ENCODE measurements at regions not wholly inside any gene's neighbourhood (a gene's known extent, or its start where the extent isn't known, plus 50 kb on each side); places are given as distances from the start of the nearest gene placed in this dataset.

GRCh38 chr7:47690902-47691558, 109.1 kb upstream of the TNS3 start:
- Histone ChIP-seq H4K8ac (ENCODE audit: extremely low read depth, insufficient read depth, low read length) (no peak overlapping the region), H3K9ac (replicated peaks in 1 of 4; ENCODE audit: extremely low read depth in 1 of 4, low read depth in 3 of 4, low read length in 3 of 4) (no peak overlapping the region), H2BK120ac (replicated peaks; ENCODE audit: low read depth, low read length) (no peak overlapping the region), H4K20me1 (replicated peaks in 1 of 2; ENCODE audit: control insufficient read depth in 1 of 2, insufficient read depth in 2 of 2, low read length in 2 of 2) (no peaks in the 10 kb centered on the region), H3K4me3 (ENCODE audit: extremely low read depth in 1 of 4, insufficient read depth in 2 of 4, low read depth in 3 of 4, low read length in 4 of 4) (no peak overlapping the region), H3K4ac (replicated peaks; ENCODE audit: insufficient read length, low read depth, low read length) (no peak overlapping the region), H4K91ac (replicated peaks; ENCODE audit: insufficient read length, low read length) (no peak overlapping the region), H4K5ac (ENCODE audit: insufficient read length, low read depth, low read length) (no peak overlapping the region), H2AK5ac (ENCODE audit: low read depth, low read length) (no peak overlapping the region), H3K23me2 (ENCODE audit: low read depth, low read length) (no peaks in the 10 kb centered on the region), H2BK20ac (ENCODE audit: low read length) (no peak overlapping the region), H2BK5ac (ENCODE audit: low read depth, low read length) (no peak overlapping the region), H3K14ac (ENCODE audit: insufficient read length) (no peak overlapping the region), H2BK12ac (ENCODE audit: low read depth, low read length) (no peak overlapping the region), H3K79me2 (ENCODE audit: control insufficient read depth in 1 of 2, insufficient read depth in 2 of 2, low read length in 2 of 2) (no peaks in the 10 kb centered on the region), H2AFZ (ENCODE audit: low read length) (no peak overlapping the region), H2BK15ac (ENCODE audit: low read length) (no peak overlapping the region), H3K79me1 (ENCODE audit: low read depth, low read length) (no peaks in the 10 kb centered on the region), H3K4me1 (replicated peaks in 1 of 4; ENCODE audit: control insufficient read depth in 3 of 4, insufficient read depth in 4 of 4, low read length in 3 of 4) (no peaks in the 10 kb centered on the region), H3K27me3 (replicated peaks in 1 of 4; ENCODE audit: control insufficient read depth in 3 of 4, extremely low read depth in 1 of 4, insufficient read depth in 3 of 4, low read length in 3 of 4) (no peaks in the 10 kb centered on the region), H3K27ac (ENCODE audit: low read depth, low read length) (no peak overlapping the region), H3K4me2 (ENCODE audit: insufficient read depth in 1 of 2, low read depth in 2 of 2, low read length in 2 of 2) (no peak overlapping the region), H3K9me3 (ENCODE audit: insufficient read depth in 2 of 2, low read depth in 1 of 2, low read length in 1 of 2) (no peaks in the 10 kb centered on the region), H3K23ac (ENCODE audit: insufficient read length) (no peak overlapping the region), H3K56ac (replicated peaks; ENCODE audit: insufficient read length, low read depth, low read length) (no peak overlapping the region), H3K36me3 (ENCODE audit: control insufficient read depth in 2 of 4, insufficient read depth in 4 of 4, low read length in 3 of 4) (no peaks in the 10 kb centered on the region), H3K18ac (ENCODE audit: extremely low read depth, low read length) (no peak overlapping the region)
- FAIRE-seq, result no peak
- DNase-seq (ENCODE audit: low read depth in 1 of 2, low spot score in 2 of 2), result no peak
- 53% methylated on average over 3 of the region's 3 CpGs; no CpG with 5 or more reads in 1 of the 2 experiments for WGBS, 2 experiments (ENCODE audit: extremely low coverage in 1 of 2, insufficient coverage in 1 of 2, insufficient read length in 1 of 2, insufficient replicate concordance in 2 of 2, low coverage in 1 of 2, low lambda C conversion rate in 2 of 2, missing lambda C conversion rate in 1 of 2)
- ChIA-PET CTCF (ENCODE audit: partially characterized antibody) (interaction anchor here (0.6 to 1.0 kb wide), 2 partner anchors 32 to 117 kb away, joined by 3 read pairs; no protein-coding TSS in a partner anchor), POLR2A (ENCODE audit: partially characterized antibody) (no interaction called here)
- TF ChIP-seq GTF2F1 (IDR thresholded peaks at IDR 0.05; ENCODE audit: borderline replicate concordance, low read depth, low read length), result no peak
- TF ChIP-seq TAF7 (optimal IDR thresholded peaks at IDR 0.05; ENCODE audit: borderline replicate concordance, low read depth, low read length), result no peak
- no peak for TF ChIP-seq RNF2 (IDR thresholded peaks at IDR 0.05; ENCODE audit: borderline replicate concordance, low read depth, low read length, missing control alignments, poor library complexity, severe bottlenecking)
- no peak for TF ChIP-seq CREB1 (IDR thresholded peaks at IDR 0.05)
- TF ChIP-seq EZH2 (IDR thresholded peaks at IDR 0.05; ENCODE audit: low read depth, low read length, severe bottlenecking), result no peak
- no peak for TF ChIP-seq CHD2 (IDR thresholded peaks at IDR 0.05; ENCODE audit: low read length)
- TF ChIP-seq E2F6 (IDR thresholded peaks at IDR 0.05), result no peak
- no peak for TF ChIP-seq ATF2 (IDR thresholded peaks at IDR 0.05; ENCODE audit: low read length)
- TF ChIP-seq SP4 (IDR thresholded peaks at IDR 0.05; ENCODE audit: low read length), result no peak
